ENCODE measurements at regions not wholly inside any gene's neighbourhood (a gene's known extent, or its start where the extent isn't known, plus 50 kb on each side); places are given as distances from the start of the nearest gene placed in this dataset.
"Not testable (repeated sequence)": the region's sequence is repeated elsewhere in the genome, so short reads cannot be mapped to it uniquely, and the experiment has no call there.

GRCh38 chr18:60905699-60906098, 427.5 kb upstream of the CDH20 start:
- in situ Hi-C loops (cut with HindIII; ENCODE audit: low pct_unique_long_range_greater_than_20kb, low sequenced_read_pairs) = no loop called here
- no peak for DNase-seq (ENCODE audit: low read depth)

DNA sequence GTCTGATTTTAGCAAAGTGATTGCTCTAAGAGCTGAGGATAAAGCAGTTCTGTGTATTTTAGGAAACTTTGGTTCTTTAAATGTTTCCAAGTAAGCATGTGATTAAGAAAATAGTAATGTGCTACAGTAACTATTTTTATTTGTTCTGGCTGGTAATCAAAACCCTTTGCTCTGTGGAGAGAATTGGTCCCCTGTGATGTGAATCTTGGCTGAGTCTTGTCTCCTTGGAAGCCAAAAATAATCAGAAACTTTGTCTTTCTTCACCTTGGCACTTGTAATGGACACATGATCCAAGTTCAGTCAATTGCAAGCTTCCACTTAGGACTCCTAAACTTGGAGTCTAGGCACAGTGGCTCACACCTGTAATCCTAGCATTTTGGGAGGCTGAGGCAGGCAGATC, 422.7 kb upstream of the CDH20 start:
- in situ Hi-C loops (cut with HindIII; ENCODE audit: low pct_unique_long_range_greater_than_20kb, low sequenced_read_pairs) = no loop called here
- DNase-seq (ENCODE audit: low read depth) = no peak

DNA sequence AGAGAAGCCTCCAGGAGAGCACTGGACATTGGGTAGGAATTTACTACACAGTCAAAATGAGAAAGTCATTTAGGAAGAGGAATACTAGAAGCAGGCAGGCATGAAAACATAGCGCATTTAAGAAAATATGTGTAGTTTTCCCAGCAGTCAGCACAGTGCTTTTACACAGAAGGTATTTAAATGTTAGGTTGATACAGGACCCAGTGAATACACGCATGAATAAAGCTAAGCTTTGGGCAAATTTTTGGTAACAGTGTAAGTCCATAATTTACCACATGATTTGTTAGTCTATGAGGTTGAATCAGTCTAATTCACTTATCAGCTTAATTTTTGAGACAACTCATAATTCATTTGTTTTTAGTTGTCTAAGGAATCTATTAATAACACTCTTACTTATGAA, 421.7 kb upstream of the CDH20 start:
- in situ Hi-C loops (cut with HindIII; ENCODE audit: low pct_unique_long_range_greater_than_20kb, low sequenced_read_pairs) = no loop called here
- no peak for DNase-seq (ENCODE audit: low read depth)

DNA sequence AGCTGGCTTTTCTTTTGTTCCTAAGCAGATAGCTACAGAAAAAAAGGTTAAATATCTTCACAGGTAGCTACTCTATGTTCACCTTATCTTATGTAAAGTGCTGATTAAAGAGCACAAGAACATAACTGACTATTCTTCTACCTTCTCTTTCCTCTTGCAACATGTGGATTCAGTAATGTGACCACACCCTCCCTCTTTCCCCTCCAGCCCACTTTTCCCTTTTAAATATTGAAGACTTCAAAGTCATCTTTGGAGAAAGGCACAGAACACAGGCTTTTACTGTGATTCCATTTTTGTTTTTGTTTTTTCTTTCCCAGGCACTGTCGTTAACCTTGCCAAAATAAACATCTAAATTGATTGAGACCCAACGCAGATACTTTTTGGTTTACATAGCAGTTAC, 418.1 kb upstream of the CDH20 start:
- DNase-seq (ENCODE audit: low read depth) = no peak
- in situ Hi-C loops (cut with HindIII; ENCODE audit: low pct_unique_long_range_greater_than_20kb, low sequenced_read_pairs) = no loop called here

DNA sequence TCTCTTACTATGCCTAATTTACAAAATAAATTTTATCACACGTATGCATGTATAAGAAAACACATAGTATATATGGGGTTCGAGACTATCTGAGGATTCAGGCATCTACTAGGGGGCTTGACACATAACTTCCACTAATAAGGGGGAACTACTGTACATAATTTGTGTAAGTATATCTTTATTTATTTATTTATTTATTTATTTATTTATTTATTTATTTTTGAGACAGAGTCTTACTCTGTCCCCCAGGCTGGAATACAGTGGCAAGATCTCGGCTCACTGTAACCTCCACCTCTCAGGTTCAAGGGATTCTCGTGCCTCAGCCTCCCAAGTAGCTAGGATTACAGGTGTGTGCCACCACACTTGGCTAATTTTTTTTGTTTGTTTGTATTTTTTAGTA, 414.4 kb upstream of the CDH20 start:
- in situ Hi-C loops (cut with HindIII; ENCODE audit: low pct_unique_long_range_greater_than_20kb, low sequenced_read_pairs) = not testable (repeated sequence)

DNA sequence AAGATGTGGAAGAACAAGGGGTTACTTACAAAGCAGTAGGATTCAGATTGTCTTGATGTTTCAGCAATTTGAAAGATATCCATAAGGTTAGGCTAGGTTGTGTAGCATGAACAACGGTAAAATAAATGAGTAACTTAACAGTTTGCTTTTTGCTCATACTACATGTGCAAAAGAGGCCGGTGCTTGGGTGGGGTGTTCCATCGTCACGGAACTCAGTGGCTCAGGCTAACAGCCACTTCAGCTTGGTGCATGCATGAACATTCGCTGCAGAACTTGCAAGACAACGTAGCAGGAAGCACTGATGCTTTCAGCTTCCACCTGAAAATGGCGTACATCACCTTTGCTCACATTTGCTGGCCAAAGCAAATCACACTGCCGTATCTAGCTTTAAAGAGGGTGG, 407.3 kb upstream of the CDH20 start:
- in situ Hi-C loops (cut with HindIII; ENCODE audit: low pct_unique_long_range_greater_than_20kb, low sequenced_read_pairs) = no loop called here
- DNase-seq (ENCODE audit: low read depth) = no peak

More for the DNA sequence above, 414.4 kb upstream of the CDH20 start:
- DNase-seq (ENCODE audit: low read depth) = not testable (repeated sequence)

GRCh38 chr18:60929966-60930365, 403.3 kb upstream of the CDH20 start:
- DNase-seq (ENCODE audit: low read depth) = no peak
- in situ Hi-C loops (cut with HindIII; ENCODE audit: low pct_unique_long_range_greater_than_20kb, low sequenced_read_pairs) = no loop called here

- in situ Hi-C loops (cut with HindIII; ENCODE audit: low pct_unique_long_range_greater_than_20kb, low sequenced_read_pairs) = no loop called here
- no peak for DNase-seq (ENCODE audit: low read depth)
Observed at GRCh38 chr18:60935041-60935910, 398.0 kb upstream of the CDH20 start.

DNA sequence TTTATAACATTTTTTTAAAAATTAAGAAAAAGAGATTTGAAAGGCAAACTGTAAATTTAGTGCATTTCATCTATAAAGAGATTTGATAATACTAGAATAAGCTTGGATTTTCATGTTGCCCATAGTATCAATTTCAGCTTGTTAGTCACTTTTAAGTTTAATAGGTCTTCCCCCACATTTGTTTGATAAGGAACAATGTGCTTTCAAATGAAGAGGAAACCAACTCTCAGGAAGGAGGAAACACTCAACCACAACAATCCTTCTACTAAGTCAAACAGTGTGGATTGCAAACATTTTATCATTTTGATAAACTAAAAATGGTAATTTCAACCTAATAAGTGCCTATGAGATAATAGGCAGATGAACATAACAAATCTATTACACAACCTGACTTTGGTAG, 397.1 kb upstream of the CDH20 start:
- in situ Hi-C loops (cut with HindIII; ENCODE audit: low pct_unique_long_range_greater_than_20kb, low sequenced_read_pairs) = no loop called here

GRCh38 chr18:60943297-60943696, 389.9 kb upstream of the CDH20 start:
- in situ Hi-C loops (cut with HindIII; ENCODE audit: low pct_unique_long_range_greater_than_20kb, low sequenced_read_pairs) = no loop called here

More for the DNA sequence above, 397.1 kb upstream of the CDH20 start:
- DNase-seq (ENCODE audit: low read depth) = no peak

DNA sequence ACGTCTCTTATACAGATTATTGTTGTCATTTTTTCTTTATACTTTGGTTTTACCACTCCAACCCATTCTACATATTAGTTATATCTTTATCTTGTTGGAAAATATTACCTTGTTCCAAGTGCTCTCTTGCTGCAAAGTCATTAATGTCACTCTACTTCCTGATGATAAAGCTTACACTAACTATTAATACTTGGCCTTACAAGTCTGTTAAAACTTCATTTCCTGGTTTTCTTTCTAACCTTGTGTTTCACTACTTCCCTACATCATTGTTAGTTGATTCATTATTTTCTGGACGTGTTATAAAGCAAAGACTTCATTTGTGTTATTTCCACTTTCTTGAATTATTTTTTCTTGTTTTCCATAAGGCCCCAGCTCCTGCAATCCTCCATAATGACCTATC, 382.6 kb upstream of the CDH20 start:
- no peak for DNase-seq (ENCODE audit: low read depth)
- in situ Hi-C loops (cut with HindIII; ENCODE audit: low pct_unique_long_range_greater_than_20kb, low sequenced_read_pairs) = no loop called here

More at GRCh38 chr18:60943297-60943696, 389.9 kb upstream of the CDH20 start:
- DNase-seq (ENCODE audit: low read depth) = no peak

GRCh38 chr18:60951091-60951490, 382.1 kb upstream of the CDH20 start:
- in situ Hi-C loops (cut with HindIII; ENCODE audit: low pct_unique_long_range_greater_than_20kb, low sequenced_read_pairs) = no loop called here
- DNase-seq (ENCODE audit: low read depth) = no peak

DNA sequence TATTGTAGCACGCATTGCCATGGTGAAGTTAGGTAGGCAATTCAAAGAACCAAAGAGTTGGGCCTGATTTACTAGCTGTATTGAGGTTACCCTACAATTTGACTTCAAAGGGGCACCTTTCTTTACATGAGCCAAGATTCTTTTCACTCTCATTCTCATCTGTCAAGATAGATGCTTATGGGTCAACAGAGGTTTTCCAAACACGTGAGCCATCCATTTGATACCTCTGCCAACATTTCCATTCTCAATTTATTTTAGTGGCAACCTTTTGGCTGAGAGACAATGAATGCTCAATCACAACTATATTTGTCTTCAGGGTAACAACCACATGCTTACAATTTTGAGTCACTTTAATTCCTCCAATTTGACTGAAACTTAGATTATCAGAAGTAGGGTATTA, 370.6 kb upstream of the CDH20 start:
- DNase-seq (ENCODE audit: low read depth) = no peak
- in situ Hi-C loops (cut with HindIII; ENCODE audit: low pct_unique_long_range_greater_than_20kb, low sequenced_read_pairs) = no loop called here

DNA sequence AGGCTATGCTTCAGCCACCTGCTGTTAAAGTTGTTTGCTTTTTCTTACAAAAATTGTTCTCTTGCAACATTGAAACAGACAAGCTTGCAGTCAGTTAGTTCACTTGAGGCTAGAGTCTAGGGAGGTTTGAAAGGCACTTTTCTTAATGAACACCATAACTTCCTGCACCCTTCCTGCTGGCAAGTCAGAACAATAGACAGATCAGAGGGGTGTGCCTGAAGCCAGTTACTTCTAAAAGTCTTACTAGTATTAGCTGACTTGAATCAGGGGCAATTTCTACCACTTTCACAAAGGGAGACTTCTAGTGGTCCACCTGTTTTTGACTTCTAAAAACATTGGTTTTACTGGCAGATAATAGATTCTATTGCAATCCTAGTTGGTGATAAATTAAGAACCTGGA, 367.4 kb upstream of the CDH20 start:
- in situ Hi-C loops (cut with HindIII; ENCODE audit: low pct_unique_long_range_greater_than_20kb, low sequenced_read_pairs) = no loop called here
- DNase-seq (ENCODE audit: low read depth) = no peak

GRCh38 chr18:60966876-60967275, 366.4 kb upstream of the CDH20 start:
- DNase-seq (ENCODE audit: low read depth) = no peak
- in situ Hi-C loops (cut with HindIII; ENCODE audit: low pct_unique_long_range_greater_than_20kb, low sequenced_read_pairs) = no loop called here

DNA sequence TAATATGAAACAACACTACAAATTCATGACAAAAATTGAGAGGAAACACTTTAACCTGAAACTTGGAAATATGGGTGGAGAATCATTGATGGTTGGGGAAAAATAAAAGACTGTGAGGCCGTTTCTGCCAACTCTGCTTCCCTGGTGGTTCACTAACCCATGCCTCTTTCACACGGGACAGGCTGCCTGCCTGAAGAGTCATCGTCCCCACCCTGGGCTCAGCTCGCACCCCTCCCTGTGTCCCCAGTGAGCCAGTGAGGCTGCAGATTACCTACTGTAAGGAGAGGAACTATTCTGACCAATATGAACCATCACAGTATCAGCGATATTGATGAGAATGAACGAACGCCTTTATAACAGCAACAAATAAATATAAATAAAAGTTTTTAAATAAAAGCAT, 357.8 kb upstream of the CDH20 start:
- DNase-seq (ENCODE audit: low read depth) = no peak
- in situ Hi-C loops (cut with HindIII; ENCODE audit: low pct_unique_long_range_greater_than_20kb, low sequenced_read_pairs) = no loop called here

DNA sequence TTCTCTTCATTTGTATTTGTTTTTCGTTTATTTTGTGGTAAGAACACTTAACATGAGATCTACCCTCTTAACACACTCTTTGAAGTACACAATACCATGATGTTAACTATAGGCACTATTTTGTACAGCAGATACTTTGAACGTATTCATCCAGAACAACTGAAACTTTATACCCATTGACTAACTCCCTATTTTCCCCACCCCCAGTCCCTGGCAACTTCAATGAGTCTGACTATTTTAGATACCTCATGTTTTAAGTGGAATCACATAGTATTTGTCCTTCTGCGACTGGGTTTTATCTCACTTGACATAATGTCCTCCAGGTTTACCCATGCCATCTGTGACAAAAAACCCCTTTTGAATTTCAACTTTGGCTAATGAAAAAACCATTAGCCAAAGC, 356.3 kb upstream of the CDH20 start:
- DNase-seq (ENCODE audit: low read depth) = no peak
- in situ Hi-C loops (cut with HindIII; ENCODE audit: low pct_unique_long_range_greater_than_20kb, low sequenced_read_pairs) = no loop called here

DNA sequence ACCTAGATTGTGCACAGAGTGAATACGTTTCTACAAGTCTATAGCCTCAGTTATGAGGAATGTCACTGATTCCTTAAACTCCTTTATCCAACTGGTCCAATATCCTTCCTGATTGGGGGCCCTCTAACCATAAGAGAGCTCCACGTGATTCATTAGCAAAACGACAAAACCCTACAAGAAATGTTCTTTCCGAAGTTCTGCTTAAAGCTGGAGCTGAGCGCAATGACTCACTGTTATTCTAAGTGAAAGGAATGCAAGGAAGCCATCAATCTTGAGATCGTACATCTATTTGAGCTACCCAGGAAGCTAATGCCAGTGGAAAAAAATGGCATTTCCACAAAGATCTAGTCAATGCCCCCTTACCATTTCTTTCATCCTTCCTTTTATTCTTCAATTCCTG, 354.9 kb upstream of the CDH20 start:
- in situ Hi-C loops (cut with HindIII; ENCODE audit: low pct_unique_long_range_greater_than_20kb, low sequenced_read_pairs) = no loop called here
- DNase-seq (ENCODE audit: low read depth) = peak; percentile 69

DNA sequence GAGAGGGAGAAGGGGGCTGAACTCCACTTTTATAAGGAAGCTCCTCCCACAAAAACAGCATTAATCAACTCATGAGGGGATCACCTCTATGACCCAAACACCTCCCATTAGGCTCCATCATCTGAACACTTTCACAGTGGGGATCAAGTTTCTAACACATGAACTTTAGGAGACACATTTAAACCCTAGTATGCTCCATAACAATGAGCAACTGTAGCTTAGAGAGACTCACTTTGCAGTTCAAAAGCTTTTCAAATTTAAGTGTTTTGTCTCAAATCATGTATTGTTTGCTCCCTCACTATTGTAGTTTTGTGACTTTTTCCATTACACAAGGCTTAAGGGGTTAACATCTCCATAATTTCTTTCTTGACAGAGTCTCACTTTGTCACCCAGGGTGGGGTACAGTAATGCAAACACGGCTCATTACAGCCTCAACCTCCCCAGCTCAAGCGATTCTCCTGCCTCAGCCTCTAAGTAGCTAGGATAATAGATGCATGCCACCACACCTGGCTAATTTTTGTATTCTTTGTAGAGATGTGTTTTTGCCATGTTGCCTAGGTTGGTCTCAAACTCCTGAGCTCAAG, 352.7 kb upstream of the CDH20 start:
- no peak for DNase-seq (ENCODE audit: low read depth)
- in situ Hi-C loops (cut with HindIII; ENCODE audit: low pct_unique_long_range_greater_than_20kb, low sequenced_read_pairs) = no loop called here

Measured in Caki2 (cell line).